ENCODE measurements at regions not wholly inside any gene's neighbourhood (a gene's known extent, or its start where the extent isn't known, plus 50 kb on each side); places are given as distances from the start of the nearest gene placed in this dataset.

- no peak for DNase-seq (ENCODE audit: low read depth, low spot score)
- H3K27ac ChIP-seq = no peak overlapping the region
Measured at GRCh38 chr10:44067432-44067831, 317.5 kb downstream of the CXCL12 start.

- DNase-seq (ENCODE audit: low read depth, low spot score) = no peak
- H3K27ac ChIP-seq = no peak overlapping the region
Measured at GRCh38 chr10:44066527-44067255, 318.2 kb downstream of the CXCL12 start.

- no peak overlapping the region for H3K27ac ChIP-seq
Measured at GRCh38 chr10:44065788-44066526, 318.9 kb downstream of the CXCL12 start.

GRCh38 chr10:44064987-44065787 lies 319.7 kb downstream of the CXCL12 start:
- no peak for DNase-seq (ENCODE audit: low read depth, low spot score)
- H3K27ac ChIP-seq = no peak overlapping the region

More at GRCh38 chr10:44065788-44066526, 318.9 kb downstream of the CXCL12 start:
- DNase-seq (ENCODE audit: low read depth, low spot score) = no peak

GRCh38 chr10:44064317-44064716 lies 320.6 kb downstream of the CXCL12 start:
- no peak overlapping the region for H3K27ac ChIP-seq
- no peak for DNase-seq (ENCODE audit: low read depth, low spot score)

GRCh38 chr10:44063686-44064085 lies 321.2 kb downstream of the CXCL12 start:
- H3K27ac ChIP-seq = no peak overlapping the region
- DNase-seq (ENCODE audit: low read depth, low spot score) = no peak

GRCh38 chr10:44060719-44061118 lies 324.2 kb downstream of the CXCL12 start:
- no peak overlapping the region for H3K27ac ChIP-seq
- DNase-seq (ENCODE audit: low read depth, low spot score) = no peak

- H3K27ac ChIP-seq = no peak overlapping the region
- no peak for DNase-seq (ENCODE audit: low read depth, low spot score)
Measured at GRCh38 chr10:44060221-44060620, 324.7 kb downstream of the CXCL12 start.

GRCh38 chr10:44058259-44058658 lies 326.6 kb downstream of the CXCL12 start:
- no peak overlapping the region for H3K27ac ChIP-seq
- no peak for DNase-seq (ENCODE audit: low read depth, low spot score)

GRCh38 chr10:44056967-44057805 lies 327.7 kb downstream of the CXCL12 start:
- DNase-seq (ENCODE audit: low read depth, low spot score) = no peak

GRCh38 chr10:44056206-44056605 lies 328.7 kb downstream of the CXCL12 start:
- no peak overlapping the region for H3K27ac ChIP-seq
- no peak for DNase-seq (ENCODE audit: low read depth, low spot score)

More at GRCh38 chr10:44056967-44057805, 327.7 kb downstream of the CXCL12 start:
- H3K27ac ChIP-seq = no peak overlapping the region

- no peak for DNase-seq (ENCODE audit: low read depth, low spot score)
Measured at GRCh38 chr10:44054046-44054445, 330.9 kb downstream of the CXCL12 start.

GRCh38 chr10:44053391-44053790 lies 331.5 kb downstream of the CXCL12 start:
- H3K27ac ChIP-seq = no peak overlapping the region
- no peak for DNase-seq (ENCODE audit: low read depth, low spot score)

More at GRCh38 chr10:44054046-44054445, 330.9 kb downstream of the CXCL12 start:
- no peak overlapping the region for H3K27ac ChIP-seq

GRCh38 chr10:44051584-44052385 lies 333.1 kb downstream of the CXCL12 start:
- DNase-seq (ENCODE audit: low read depth, low spot score) = no peak
- no peak overlapping the region for H3K27ac ChIP-seq

GRCh38 chr10:44051091-44051490 lies 333.8 kb downstream of the CXCL12 start:
- H3K27ac ChIP-seq = no peak overlapping the region
- no peak for DNase-seq (ENCODE audit: low read depth, low spot score)

GRCh38 chr10:44049301-44050015 lies 335.4 kb downstream of the CXCL12 start:
- H3K27ac ChIP-seq = no peak overlapping the region
- no peak for DNase-seq (ENCODE audit: low read depth, low spot score)

- no peak for DNase-seq (ENCODE audit: low read depth, low spot score)
- no peak overlapping the region for H3K27ac ChIP-seq
Measured at GRCh38 chr10:44047361-44047760, 337.5 kb downstream of the CXCL12 start.

GRCh38 chr10:44046605-44047004 lies 338.3 kb downstream of the CXCL12 start:
- DNase-seq (ENCODE audit: low read depth, low spot score) = no peak

More at GRCh38 chr10:44046605-44047004, 338.3 kb downstream of the CXCL12 start:
- no peak overlapping the region for H3K27ac ChIP-seq

Data from epithelial cell of prostate (primary cell).